Heart left ventricle (tissue), 16 donors: ENCODE measurements at regions not wholly inside any gene's neighbourhood (a gene's known extent, or its start where the extent isn't known, plus 50 kb on each side); places are given as distances from the start of the nearest gene placed in this dataset.

Source experiments
- ATAC-seq, 4 donors: fragments of 200-7000 bp; cut with Tn5 transposase; one replicate each; pipeline ENCODE4 v1.9.1; 2020 to 2022; ENCODE audit warnings: moderate library complexity in 4 of 4, mild to moderate bottlenecking in 3 of 4, moderate number of reproducible peaks in 1 of 4
- DNase-seq, 5 donors: peaks; one replicate each; pipeline ENCODE4 v3.0.0-alpha.2; 2020
- H3K27ac ChIP-seq, 12 donors: fragments of 200-600 bp; sonication (generic) in 4 of 12; one replicate each; pipeline versions ENCODE4 v1.5.0 to v1.8.0; 2016 to 2022; ENCODE audit warnings: mild to moderate bottlenecking in 2 of 12
- H3K27me3 ChIP-seq, 9 donors: fragments of 200-600 bp; sonication (generic) in 2 of 9; one replicate each; pipeline versions ENCODE4 v1.5.1 to v1.8.0; 2016 to 2022; ENCODE audit warnings: mild to moderate bottlenecking in 3 of 9
- H3K36me3 ChIP-seq, 9 donors: fragments of 200-600 bp; sonication (generic) in 2 of 9; one replicate each; pipeline versions ENCODE4 v1.5.0 to v1.8.0; 2018 to 2022; ENCODE audit warnings: mild to moderate bottlenecking in 2 of 9
- H3K4me1 ChIP-seq, 12 donors: fragments of 200-600 bp; sonication (generic) in 4 of 12; one replicate each; pipeline versions ENCODE4 v1.5.0 to v1.8.0; 2016 to 2022; ENCODE audit warnings: mild to moderate bottlenecking in 3 of 12
- H3K4me3 ChIP-seq, 12 donors: fragments of 200-600 bp; sonication (generic) in 4 of 12; one replicate each; pipeline versions ENCODE4 v1.5.0 to v1.8.0; 2017 to 2022; ENCODE audit warnings: mild to moderate bottlenecking in 9 of 12, moderate library complexity in 4 of 12
- H3K9me3 ChIP-seq, 12 donors: fragments of 200-600 bp; sonication (generic) in 4 of 12; one replicate each; pipeline versions ENCODE4 v1.5.0 to v1.8.0; 2016 to 2022; ENCODE audit warnings: mild to moderate bottlenecking in 1 of 12
- CTCF ChIP-seq, 12 donors: fragments of 200-600 bp; sonication (generic) in 4 of 12; IDR thresholded peaks; one replicate each; pipeline versions ENCODE4 v1.5.0 to v1.8.0; 2018 to 2022; ENCODE audit warnings: antibody characterized with exemption in 12 of 12, mild to moderate bottlenecking in 5 of 12
- POLR2A ChIP-seq, 2 donors: fragments of 450-650 bp; IDR thresholded peaks; one replicate each; pipeline ENCODE4 v1.6.1; 2017; ENCODE audit warnings: antibody characterized with exemption in 2 of 2, mild to moderate bottlenecking in 2 of 2, moderate library complexity in 2 of 2
- WGBS, 4 donors: extraction: QIAGEN DNeasy Blood & Tissue Kit in 2 of 4; methylation state at CpG; one replicate each; pipeline versions ENCODE4 v1.1.5 to v1.1.7; 2013 to 2018; 5-methylcytosine and 5-hydroxymethylcytosine counted together
- intact Hi-C, 10 donors: fragments of 100-400 bp; cut with DNase I; formaldehyde crosslinking; loops; one replicate each; pipeline versions ENCODE4 v1.11.1 to v1.14.2; 2022
- donor health status: ischemic (EF 13 %, LVEDD 7.1; RV severe dilation, severe dysfunction).
- donor health status: healthy with polysubstance abuse.
- donor health status: DM: no; HTN: yes; CAD: no.
- donor health status: DM: no; HTN: no; CAD: no.
- donor health status: ischemic (EF 25% LVEDD 6.9; RV normal size, moderate dysfunction).
- donor health status: ischemic (EF 25% LVEDD 5.7; RV mildly dilated, moderate dysfunction).
- donor health status: healthy.
- donor health status: DM: yes; HTN: yes; CAD: no.
- donor health status: ischemic (EF 35%, LVEDD 5.7; RV mildly dilated, moderate dysfunction).
- donor health status: nonischemic (EF 11% LVEDD 7.7; RV severe dilation, severe dysfunction).
- donor health status: DM: yes; HTN: yes; CAD: no.
- donor health status: PGD.
- donor health status: ischemic (EF 29% LVEDD 5.4; RV normal size, mild dysfunction).
- donor health status: nonischemic (EF 23%, LVEDD 6.1; RV moderate dilation, normal function).

- Histone ChIP-seq H3K27ac (no peak overlapping the region), H3K27me3 (no peaks in the 10 kb centered on the region), H3K4me1 (peaks cover 0 to 3% (median 0%) of the 10 kb centered on the region in 12 donors), H3K9me3 (peaks cover 0 to 5% (median 0%) of the 10 kb centered on the region in 12 donors), H3K36me3 (no peaks in the 10 kb centered on the region), H3K4me3 (no peak overlapping the region)
- no peak for ATAC-seq
- DNase-seq, result no peak
- WGBS, 4 donors, result 25 to 37% (median 30%) methylated on average over 2 of the region's 2 CpGs
- intact Hi-C loops, result no loop called here
- TF ChIP-seq CTCF (IDR thresholded peaks at IDR 0.05), result no peak
- no peak for TF ChIP-seq POLR2A (IDR thresholded peaks at IDR 0.05)
Measured at GRCh38 chr1:96074422-96074821, 647.2 kb upstream of the PTBP2 start.

- no peaks in the 10 kb centered on the region for H3K27me3 ChIP-seq
- H3K36me3 ChIP-seq, result no peaks in the 10 kb centered on the region
- no peak overlapping the region for H3K27ac ChIP-seq
- DNase-seq, result no peak
- ATAC-seq, result no peak
- intact Hi-C loops, result no loop called here
- H3K4me1 ChIP-seq, result peaks cover 0 to 3% (median 0%) of the 10 kb centered on the region in 12 donors
- no peak for TF ChIP-seq POLR2A (IDR thresholded peaks at IDR 0.05)
- TF ChIP-seq CTCF (IDR thresholded peaks at IDR 0.05), result no peak
- no peaks in the 10 kb centered on the region for H3K9me3 ChIP-seq
- no peak overlapping the region for H3K4me3 ChIP-seq
- WGBS, 4 donors, result 22 to 34% (median 29%) methylated on average over 5 of the region's 5 CpGs
Measured at GRCh38 chr1:96074876-96075577, 646.6 kb upstream of the PTBP2 start.

GRCh38 chr1:96075704-96076455 lies 645.7 kb upstream of the PTBP2 start:
- H3K27me3 ChIP-seq, result no peaks in the 10 kb centered on the region
- peak in 1 of 4 donors; percentile 38 for ATAC-seq
- intact Hi-C loops, result no loop called here
- no peak overlapping the region for H3K27ac ChIP-seq
- WGBS, 4 donors, result 55 to 75% (median 69%) methylated on average over 4 of the region's 4 CpGs
- peaks cover 0 to 3% (median 0%) of the 10 kb centered on the region in 12 donors for H3K4me1 ChIP-seq
- DNase-seq, result no peak
- no peak for TF ChIP-seq POLR2A (IDR thresholded peaks at IDR 0.05)
- no peak for TF ChIP-seq CTCF (IDR thresholded peaks at IDR 0.05)
- no peaks in the 10 kb centered on the region for H3K9me3 ChIP-seq
- no peaks in the 10 kb centered on the region for H3K36me3 ChIP-seq
- no peak overlapping the region for H3K4me3 ChIP-seq

- Histone ChIP-seq H3K36me3 (no peaks in the 10 kb centered on the region), H3K27me3 (no peaks in the 10 kb centered on the region), H3K27ac (no peak overlapping the region), H3K9me3 (no peaks in the 10 kb centered on the region), H3K4me1 (peaks cover 0 to 3% (median 0%) of the 10 kb centered on the region in 12 donors), H3K4me3 (no peak overlapping the region)
- ATAC-seq, result peak in 1 of 4 donors; percentile 63
- DNase-seq, result no peak
- TF ChIP-seq POLR2A (IDR thresholded peaks at IDR 0.05) (no peak), CTCF (IDR thresholded peaks at IDR 0.05) (no peak)
- intact Hi-C loops, result no loop called here
- 55 to 60% (median 56%) methylated on average over 2 of the region's 2 CpGs for WGBS, 4 donors
Measured at GRCh38 chr1:96076589-96076988, 645.0 kb upstream of the PTBP2 start.
